HEK293 (cell line): ENCODE measurements at regions not wholly inside any gene's neighbourhood (a gene's known extent, or its start where the extent isn't known, plus 50 kb on each side); places are given as distances from the start of the nearest gene placed in this dataset.

ENCODE experiments used
- CTCF ChIA-PET: fragments of 350-600 bp; formaldehyde crosslinking; extraction: SDS; loops from one replicate; lab custom pipeline; 2021; ENCODE audit warnings: antibody characterized with exemption; lab: Yijun Ruan, JAX
- POLR2A ChIA-PET: fragments of 300-600 bp; formaldehyde crosslinking; extraction: SDS; loops from one replicate; lab custom pipeline; 2020; ENCODE audit warnings: antibody characterized with exemption, inconsistent platforms; lab: Yijun Ruan, JAX
- H3K27ac ChIP-seq: fragments of 200-500 bp; sonication (Bioruptor generic); 2 replicates; pipeline ENCODE4 v1.5.1; 2014; ENCODE audit warnings: low read depth, low read length, control low read depth, inconsistent platforms; ENCODE audit errors: extremely low read depth
- H3K36me3 ChIP-seq, 2 experiments: fragments of 200-500 bp in 1 of 2; sonication (Bioruptor generic) in 1 of 2; 1 replicate in 1 of 2; 2 replicates in 1 of 2; pipeline ENCODE4 v1.5.1; 2014 to 2017; ENCODE audit warnings: inconsistent platforms in 2 of 2, low read length in 2 of 2; ENCODE audit not compliant: control insufficient read depth in 2 of 2, insufficient read depth in 1 of 2
- H3K4me1 ChIP-seq: fragments of 200-500 bp; sonication (Bioruptor generic); 2 replicates; pipeline ENCODE4 v1.5.1; 2014; ENCODE audit warnings: mild to moderate bottlenecking, low read length, inconsistent platforms; ENCODE audit not compliant: control insufficient read depth, insufficient read depth
- H3K4me3 ChIP-seq: 2 replicates; pipeline ENCODE4 v1.5.1; 2011; ENCODE audit warnings: low read depth, mild to moderate bottlenecking, control low read depth, low read length, moderate library complexity
- H3K9me3 ChIP-seq: fragments of 200-500 bp; sonication (Bioruptor generic); 2 replicates; pipeline ENCODE4 v1.5.1; 2014; ENCODE audit warnings: low read depth, low read length, inconsistent platforms; ENCODE audit not compliant: control insufficient read depth, insufficient read depth
- FEZF1 ChIP-seq: fragments of 450-650 bp; formaldehyde crosslinking; IDR thresholded peaks from 2 replicates; pipeline ENCODE4 v1.5.1; 2016; ENCODE audit warnings: missing biosample characterization, missing genetic modification characterization
- HOXD13 ChIP-seq: sonication (generic); formaldehyde crosslinking; IDR thresholded peaks from 2 replicates; pipeline ENCODE4 v1.8.0; 2022; ENCODE audit warnings: missing genetic modification reagents, borderline replicate concordance
- KLF16 ChIP-seq: fragments of 450-650 bp; formaldehyde crosslinking; IDR thresholded peaks from 2 replicates; pipeline ENCODE4 v1.5.1; 2017; ENCODE audit warnings: missing biosample characterization, missing genetic modification characterization
- PRDM4 ChIP-seq: fragments of 450-650 bp; formaldehyde crosslinking; IDR thresholded peaks from 2 replicates; pipeline ENCODE4 v1.5.1; 2017; ENCODE audit warnings: missing biosample characterization, missing genetic modification characterization
- PRDM6 ChIP-seq: fragments of 450-650 bp; formaldehyde crosslinking; IDR thresholded peaks from 2 replicates; pipeline ENCODE4 v1.5.1; 2017; ENCODE audit warnings: missing biosample characterization, missing genetic modification characterization
- SP7 ChIP-seq: fragments of 450-650 bp; formaldehyde crosslinking; IDR thresholded peaks from 2 replicates; pipeline ENCODE4 v1.5.1; 2016; ENCODE audit warnings: missing biosample characterization, missing genetic modification characterization
- ZBTB21 ChIP-seq: fragments of 450-650 bp; formaldehyde crosslinking; IDR thresholded peaks from 2 replicates; pipeline ENCODE4 v1.5.1; 2017; ENCODE audit warnings: missing biosample characterization, missing genetic modification characterization
- ZNF157 ChIP-seq: fragments of 450-650 bp; formaldehyde crosslinking; IDR thresholded peaks from 2 replicates; pipeline ENCODE4 v1.5.1; 2016; ENCODE audit warnings: missing biosample characterization, missing genetic modification characterization
- ZNF174 ChIP-seq: fragments of 450-650 bp; formaldehyde crosslinking; IDR thresholded peaks from 2 replicates; pipeline ENCODE4 v1.5.0; 2017; ENCODE audit warnings: missing biosample characterization, mild to moderate bottlenecking, missing genetic modification characterization
- ZNF175 ChIP-seq: fragments of 450-650 bp; formaldehyde crosslinking; IDR thresholded peaks from 2 replicates; pipeline ENCODE4 v1.5.1; 2016; ENCODE audit warnings: missing biosample characterization, missing genetic modification characterization
- ZNF23 ChIP-seq: fragments of 450-650 bp; formaldehyde crosslinking; IDR thresholded peaks from 2 replicates; pipeline ENCODE4 v1.5.1; 2016; ENCODE audit warnings: missing biosample characterization, missing genetic modification characterization, borderline replicate concordance
- ZNF324 ChIP-seq: fragments of 450-650 bp; formaldehyde crosslinking; IDR thresholded peaks from 2 replicates; pipeline ENCODE4 v1.5.1; 2016; ENCODE audit warnings: missing biosample characterization, missing genetic modification characterization
- ZNF394 ChIP-seq: fragments of 450-650 bp; formaldehyde crosslinking; IDR thresholded peaks from 2 replicates; pipeline ENCODE4 v1.5.1; 2016; ENCODE audit warnings: missing biosample characterization, missing genetic modification characterization, mild to moderate bottlenecking, moderate library complexity, borderline replicate concordance
- ZNF404 ChIP-seq: fragments of 450-650 bp; formaldehyde crosslinking; IDR thresholded peaks from 2 replicates; pipeline ENCODE4 v1.5.1; 2017; ENCODE audit warnings: missing biosample characterization, missing genetic modification characterization
- ZNF549 ChIP-seq: fragments of 450-650 bp; IDR thresholded peaks from 2 replicates; pipeline ENCODE4 v1.5.1; 2018; ENCODE audit warnings: missing biosample characterization, missing genetic modification characterization, mild to moderate bottlenecking, inconsistent platforms, moderate library complexity
- ZNF580 ChIP-seq: fragments of 450-650 bp; formaldehyde crosslinking; IDR thresholded peaks from 2 replicates; pipeline ENCODE4 v1.5.1; 2016; ENCODE audit warnings: missing biosample characterization, missing genetic modification characterization
- ZNF639 ChIP-seq: fragments of 450-650 bp; formaldehyde crosslinking; IDR thresholded peaks from 2 replicates; pipeline ENCODE4 v1.5.1; 2016; ENCODE audit warnings: missing biosample characterization, missing genetic modification characterization
- ZNF658 ChIP-seq: fragments of 450-650 bp; formaldehyde crosslinking; IDR thresholded peaks from 2 replicates; pipeline ENCODE4; 2016; ENCODE audit warnings: missing biosample characterization, missing genetic modification characterization
- ZNF677 ChIP-seq: fragments of 450-650 bp; IDR thresholded peaks from 2 replicates; pipeline ENCODE4 v1.5.0; 2018; ENCODE audit warnings: missing biosample characterization, mild to moderate bottlenecking, missing genetic modification characterization, moderate library complexity
- ZNF692 ChIP-seq: fragments of 450-650 bp; formaldehyde crosslinking; IDR thresholded peaks from 2 replicates; pipeline ENCODE4 v1.5.1; 2016; ENCODE audit warnings: missing biosample characterization, missing genetic modification characterization
- ZNF837 ChIP-seq: fragments of 450-650 bp; formaldehyde crosslinking; IDR thresholded peaks from 2 replicates; pipeline ENCODE4 v1.5.1; 2016; ENCODE audit warnings: missing biosample characterization, missing genetic modification characterization
- ZNF843 ChIP-seq: fragments of 450-650 bp; formaldehyde crosslinking; IDR thresholded peaks from 2 replicates; pipeline ENCODE4 v1.5.1; 2016; ENCODE audit warnings: missing biosample characterization, missing genetic modification characterization

- Histone ChIP-seq H3K36me3 (no peaks in the 10 kb centered on the region), H3K4me1 (peaks cover 16% of the 10 kb centered on the region), H3K9me3 (no peaks in the 10 kb centered on the region), H3K4me3 (no peak overlapping the region), H3K27ac (no peak overlapping the region)
- CTCF ChIA-PET, result interaction anchor here (0.6 kb wide), 1 partner anchor 41 kb away, joined by 3 read pairs; no protein-coding TSS in a partner anchor
- POLR2A ChIA-PET, result no interaction called here
- TF ChIP-seq ZNF157 (tag by site-specific recombination), result no peak
- no peak for TF ChIP-seq KLF16 (tag by site-specific recombination)
- TF ChIP-seq SP7 (tag by site-specific recombination), result no peak
- TF ChIP-seq ZNF175 (tag by site-specific recombination), result no peak
- no peak for TF ChIP-seq ZNF549 (tag by site-specific recombination)
- TF ChIP-seq ZNF23 (tag by site-specific recombination), result no peak
- TF ChIP-seq ZNF677 (tag by site-specific recombination), result no peak
- no peak for TF ChIP-seq ZNF394 (tag by site-specific recombination)
- TF ChIP-seq ZNF404 (tag by site-specific recombination), result no peak
- TF ChIP-seq ZNF174 (tag by site-specific recombination), result no peak
These were observed 446.9 kb downstream of the PCNX1 start for GRCh38 chr14:71354142-71354541.

- no peak overlapping the region for H3K4me3 ChIP-seq
- H3K36me3 ChIP-seq, result no peaks in the 10 kb centered on the region
- H3K27ac ChIP-seq, result no peak overlapping the region
- H3K9me3 ChIP-seq, result no peaks in the 10 kb centered on the region
- ChIA-PET CTCF (interaction anchor here (0.6 kb wide), 1 partner anchor 8 kb away, joined by 3 read pairs; no protein-coding TSS in a partner anchor), POLR2A (interaction anchor here (2.3 kb wide), 1 partner anchor 33 kb away, joined by 9 read pairs; the partner anchor contains the start of gene SIPA1L1)
- TF ChIP-seq ZNF324 (tag by site-specific recombination) (no peak), ZNF692 (0 out of 2 replicates have a peak, but pooled peaks have one; percentile 34)
- TF ChIP-seq, all 188 proteins: peak for 1
- peaks cover 16% of the 10 kb centered on the region for H3K4me1 ChIP-seq
These were observed 447.5 kb downstream of the PCNX1 start for GRCh38 chr14:71354801-71355200.

GRCh38 chr14:71355324-71356201 lies 448.3 kb downstream of the PCNX1 start:
- no peaks in the 10 kb centered on the region for H3K36me3 ChIP-seq
- H3K4me3 ChIP-seq, result no peak overlapping the region
- H3K4me1 ChIP-seq, result peaks cover 16% of the 10 kb centered on the region
- H3K9me3 ChIP-seq, result no peaks in the 10 kb centered on the region
- ChIA-PET CTCF (no interaction called here), POLR2A (interaction anchor here (2.3 kb wide), 1 partner anchor 34 kb away, joined by 9 read pairs; the partner anchor contains the start of gene SIPA1L1)
- peak overlapping the region; percentile 6; the same call in 1 of the 2 replicates for H3K27ac ChIP-seq
- TF ChIP-seq FEZF1, result peak; percentile 83
- no peak for TF ChIP-seq ZNF837 (tag by site-specific recombination)
- 0 out of 2 replicates have a peak, but pooled peaks have one; percentile 11 for TF ChIP-seq PRDM4 (tag by site-specific recombination)
- TF ChIP-seq ZNF658 (tag by site-specific recombination), result no peak
- no peak for TF ChIP-seq ZNF639
- peak; percentile 88 for TF ChIP-seq ZNF843
- 0 out of 2 replicates have a peak, but pooled peaks have one; percentile 17 for TF ChIP-seq HOXD13 (CRISPR knock-in tag)
- TF ChIP-seq ZBTB21 (tag by site-specific recombination), result no peak
- peak; percentile 93 for TF ChIP-seq PRDM6 (tag by site-specific recombination)
- 0 out of 2 replicates have a peak, but pooled peaks have one; percentile 46 for TF ChIP-seq ZNF580 (tag by site-specific recombination)
